Trophoblast cell (in vitro differentiated cells and primary cell): ENCODE measurements at regions not wholly inside any gene's neighbourhood (a gene's known extent, or its start where the extent isn't known, plus 50 kb on each side); places are given as distances from the start of the nearest gene placed in this dataset.

ENCODE experiments used
- DNase-seq, 2 donors: peaks; one replicate each; pipeline ENCODE4 v3.0.0-alpha.2; 2016
- H2AFZ ChIP-seq: 2 replicates; pipeline ENCODE4 v1.6.1; 2013; ENCODE audit warnings: low read length, moderate library complexity, mild to moderate bottlenecking; ENCODE audit not compliant: insufficient read depth, poor library complexity
- H2AK5ac ChIP-seq: 2 replicates; pipeline ENCODE4 v1.6.1; 2013; ENCODE audit warnings: mild to moderate bottlenecking, low read length
- H2BK120ac ChIP-seq: 2 replicates; pipeline ENCODE4 v1.6.1; 2013; ENCODE audit warnings: low read length, mild to moderate bottlenecking, moderate library complexity; ENCODE audit not compliant: insufficient read depth, poor library complexity
- H2BK12ac ChIP-seq: 2 replicates; pipeline ENCODE4 v1.6.1; 2013; ENCODE audit warnings: mild to moderate bottlenecking, low read length, moderate library complexity
- H2BK5ac ChIP-seq: 2 replicates; pipeline ENCODE4 v1.6.1; 2013; ENCODE audit warnings: low read length, low read depth, moderate library complexity, mild to moderate bottlenecking; ENCODE audit not compliant: poor library complexity
- H3K14ac ChIP-seq: 2 replicates; pipeline ENCODE4 v1.6.1; 2013; ENCODE audit warnings: mild to moderate bottlenecking, low read length
- H3K18ac ChIP-seq: 2 replicates; pipeline ENCODE4 v1.6.1; 2013; ENCODE audit warnings: mild to moderate bottlenecking, low read length
- H3K23ac ChIP-seq: 2 replicates; pipeline ENCODE4 v1.6.1; 2013; ENCODE audit warnings: low read length
- H3K27ac ChIP-seq: 2 replicates; pipeline ENCODE4 v1.5.1; 2013; ENCODE audit warnings: low read depth, mild to moderate bottlenecking, inconsistent platforms, low read length, moderate library complexity
- H3K27me3 ChIP-seq: 2 replicates; pipeline ENCODE4 v1.6.1; 2013; ENCODE audit warnings: inconsistent platforms, mild to moderate bottlenecking, low read length, moderate library complexity; ENCODE audit not compliant: insufficient read depth
- H3K36me3 ChIP-seq, 2 experiments: 1 replicate in 1 of 2; 2 replicates in 1 of 2; pipeline ENCODE4 v1.6.1; 2013; ENCODE audit warnings: low read length in 2 of 2, mild to moderate bottlenecking in 2 of 2, moderate library complexity in 1 of 2; ENCODE audit not compliant: insufficient read depth in 2 of 2, control insufficient read depth in 1 of 2
- H3K4ac ChIP-seq: 2 replicates; pipeline ENCODE4 v1.6.1; 2013; ENCODE audit warnings: low read depth, mild to moderate bottlenecking, low read length, moderate library complexity
- H3K4me1 ChIP-seq, 2 experiments: 1 replicate in 1 of 2; 2 replicates in 1 of 2; pipeline ENCODE4 v1.6.1; 2013; ENCODE audit warnings: low read length in 2 of 2, mild to moderate bottlenecking in 2 of 2, moderate library complexity in 1 of 2; ENCODE audit not compliant: insufficient read depth in 2 of 2, control insufficient read depth in 1 of 2
- H3K4me2 ChIP-seq: 2 replicates; pipeline ENCODE4 v1.6.1; 2013; ENCODE audit warnings: inconsistent platforms, mild to moderate bottlenecking, low read length, moderate library complexity
- H3K4me3 ChIP-seq: 2 replicates; pipeline ENCODE4 v1.5.1; 2013; ENCODE audit warnings: mild to moderate bottlenecking, low read depth, low read length, inconsistent platforms
- H3K79me1 ChIP-seq: one replicate; pipeline ENCODE4 v1.6.1; 2013; ENCODE audit warnings: low read length
- H3K79me2 ChIP-seq: 2 replicates; pipeline ENCODE4 v1.6.1; 2013; ENCODE audit warnings: low read length, mild to moderate bottlenecking; ENCODE audit not compliant: control insufficient read depth, insufficient read depth, poor library complexity
- H3K9ac ChIP-seq: 2 replicates; pipeline ENCODE4 v1.6.1; 2013; ENCODE audit warnings: mild to moderate bottlenecking, low read length
- H3K9me3 ChIP-seq: 2 replicates; pipeline ENCODE4 v1.6.1; 2013; ENCODE audit warnings: low read depth, mild to moderate bottlenecking, control low read depth, inconsistent platforms, low read length; ENCODE audit not compliant: insufficient read depth
- H4K12ac ChIP-seq: 2 replicates; pipeline ENCODE4 v1.6.1; 2013; ENCODE audit warnings: low read depth, mild to moderate bottlenecking, low read length, moderate library complexity
- H4K8ac ChIP-seq: 2 replicates; pipeline ENCODE4 v1.6.1; 2013; ENCODE audit warnings: low read depth, mild to moderate bottlenecking, low read length, moderate library complexity
- H4K91ac ChIP-seq: one replicate; pipeline ENCODE4 v1.6.1; 2013; ENCODE audit warnings: low read depth, mild to moderate bottlenecking, low read length, moderate library complexity
- WGBS: extraction: QIAGEN DNeasy Blood & Tissue Kit; methylation state at CpG from one replicate; pipeline ENCODE4 v1.1.7; 2013; ENCODE audit warnings: missing lambda C conversion rate; ENCODE audit not compliant: insufficient read length, insufficient coverage; ENCODE audit errors: extremely low coverage; 5-methylcytosine and 5-hydroxymethylcytosine counted together

GRCh38 chr2:123738643-123739042 lies 286.4 kb upstream of the CNTNAP5 start:
- Histone ChIP-seq H3K4me3 (no peak overlapping the region), H3K9ac (no peak overlapping the region), H2BK120ac (no peak overlapping the region), H2BK5ac (no peak overlapping the region), H3K79me2 (no peaks in the 10 kb centered on the region), H4K12ac (no peak overlapping the region), H4K8ac (no peak overlapping the region), H3K36me3 (no peaks in the 10 kb centered on the region), H2AFZ (no peak overlapping the region), H2BK12ac (no peak overlapping the region), H3K23ac (no peak overlapping the region), H3K4ac (no peak overlapping the region), H3K79me1 (no peaks in the 10 kb centered on the region), H3K4me2 (no peak overlapping the region), H3K27me3 (no peaks in the 10 kb centered on the region), H2AK5ac (no peak overlapping the region), H4K91ac (no peak overlapping the region), H3K9me3 (no peaks in the 10 kb centered on the region), H3K14ac (no peak overlapping the region), H3K4me1 (no peaks in the 10 kb centered on the region), H3K27ac (no peak overlapping the region), H3K18ac (no peak overlapping the region)
- no CpG with 5 or more reads among the region's 1 CpG for WGBS
- peak in 1 of 2 donors; percentile 21 for DNase-seq

- Histone ChIP-seq H2BK5ac (no peak overlapping the region), H4K91ac (no peak overlapping the region), H2BK12ac (no peak overlapping the region), H3K79me1 (no peaks in the 10 kb centered on the region), H3K9me3 (no peaks in the 10 kb centered on the region), H3K4me2 (no peak overlapping the region), H3K27ac (no peak overlapping the region), H2AK5ac (no peak overlapping the region), H4K12ac (no peak overlapping the region), H3K4me1 (peaks cover 0 to 2% of the 10 kb centered on the region in 2 experiments), H3K18ac (no peak overlapping the region), H3K27me3 (no peaks in the 10 kb centered on the region), H3K4me3 (no peak overlapping the region), H3K79me2 (no peaks in the 10 kb centered on the region), H2AFZ (no peak overlapping the region), H2BK120ac (no peak overlapping the region), H3K23ac (no peak overlapping the region), H3K4ac (no peak overlapping the region), H3K14ac (no peak overlapping the region), H3K9ac (no peak overlapping the region), H3K36me3 (no peaks in the 10 kb centered on the region), H4K8ac (no peak overlapping the region)
- DNase-seq: peak in 1 of 2 donors; percentile 68
- no CpG with 5 or more reads among the region's 1 CpG for WGBS
Measured at GRCh38 chr2:123746006-123746405, 279.1 kb upstream of the CNTNAP5 start.

- no peaks in the 10 kb centered on the region for H3K79me1 ChIP-seq
Measured at GRCh38 chr2:123747326-123747725, 277.8 kb upstream of the CNTNAP5 start.

GRCh38 chr2:123762221-123762620 lies 262.9 kb upstream of the CNTNAP5 start:
- no peak overlapping the region for H2AK5ac ChIP-seq
- no peak overlapping the region for H3K14ac ChIP-seq
- no peak overlapping the region for H3K23ac ChIP-seq
- no peak for DNase-seq
- no peak overlapping the region for H4K12ac ChIP-seq
- no peaks in the 10 kb centered on the region for H3K79me2 ChIP-seq
- H4K91ac ChIP-seq: no peak overlapping the region
- no peak overlapping the region for H2BK12ac ChIP-seq
- H3K4me1 ChIP-seq: no peaks in the 10 kb centered on the region
- no CpG with 5 or more reads among the region's 6 CpGs for WGBS
- no peaks in the 10 kb centered on the region for H3K79me1 ChIP-seq
- H3K36me3 ChIP-seq: no peaks in the 10 kb centered on the region
- H3K9me3 ChIP-seq: no peaks in the 10 kb centered on the region
- no peak overlapping the region for H4K8ac ChIP-seq
- H3K4me2 ChIP-seq: no peak overlapping the region
- H3K27me3 ChIP-seq: no peaks in the 10 kb centered on the region
- no peak overlapping the region for H2AFZ ChIP-seq
- no peak overlapping the region for H3K4ac ChIP-seq
- H2BK5ac ChIP-seq: no peak overlapping the region
- no peak overlapping the region for H3K9ac ChIP-seq
- H2BK120ac ChIP-seq: no peak overlapping the region
- H3K27ac ChIP-seq: no peak overlapping the region
- H3K4me3 ChIP-seq: no peak overlapping the region
- H3K18ac ChIP-seq: no peak overlapping the region

More at GRCh38 chr2:123747326-123747725, 277.8 kb upstream of the CNTNAP5 start:
- H2AK5ac ChIP-seq: no peak overlapping the region
- no peaks in the 10 kb centered on the region for H3K27me3 ChIP-seq
- H3K4me3 ChIP-seq: no peak overlapping the region
- no peak overlapping the region for H3K27ac ChIP-seq
- H3K4ac ChIP-seq: no peak overlapping the region
- peak; percentile 44 to 84 for DNase-seq
- no peak overlapping the region for H3K4me2 ChIP-seq
- no peaks in the 10 kb centered on the region for H3K9me3 ChIP-seq
- no peak overlapping the region for H2BK5ac ChIP-seq
- no peak overlapping the region for H4K12ac ChIP-seq
- no peak overlapping the region for H2BK120ac ChIP-seq
- H3K18ac ChIP-seq: no peak overlapping the region
- peaks cover 0 to 2% of the 10 kb centered on the region in 2 experiments for H3K4me1 ChIP-seq
- H3K23ac ChIP-seq: no peak overlapping the region
- H2AFZ ChIP-seq: no peak overlapping the region
- no peak overlapping the region for H4K91ac ChIP-seq
- H3K9ac ChIP-seq: no peak overlapping the region
- no peaks in the 10 kb centered on the region for H3K79me2 ChIP-seq
- H3K36me3 ChIP-seq: no peaks in the 10 kb centered on the region
- no peak overlapping the region for H2BK12ac ChIP-seq
- H4K8ac ChIP-seq: no peak overlapping the region
- no peak overlapping the region for H3K14ac ChIP-seq
- WGBS: no CpG with 5 or more reads among the region's 2 CpGs
